HG02885 (cell line): ENCODE measurements at regions not wholly inside any gene's neighbourhood (a gene's known extent, or its start where the extent isn't known, plus 50 kb on each side); places are given as distances from the start of the nearest gene placed in this dataset.
A peak's percentile ranks its signal among the peaks of the same experiment; 100 is the strongest.

Experiments
- ATAC-seq: cut with Tn5 transposase; IDR thresholded peaks from one replicate; pipeline ENCODE4 v1.9.1; 2021; ENCODE audit warnings: mild to moderate bottlenecking; ENCODE audit not compliant: unreplicated experiment, poor library complexity

GRCh38 chr3:82957079-82957478 lies 1195.6 kb upstream of the GBE1 start:
- no peak for ATAC-seq

- ATAC-seq: no peak
These were observed 1193.0 kb upstream of the GBE1 start for GRCh38 chr3:82954486-82954885.

GRCh38 chr3:82942041-82942440 lies 1180.6 kb upstream of the GBE1 start:
- peak; percentile 68 for ATAC-seq

GRCh38 chr3:82940124-82940523 lies 1178.7 kb upstream of the GBE1 start:
- no peak for ATAC-seq

DNA sequence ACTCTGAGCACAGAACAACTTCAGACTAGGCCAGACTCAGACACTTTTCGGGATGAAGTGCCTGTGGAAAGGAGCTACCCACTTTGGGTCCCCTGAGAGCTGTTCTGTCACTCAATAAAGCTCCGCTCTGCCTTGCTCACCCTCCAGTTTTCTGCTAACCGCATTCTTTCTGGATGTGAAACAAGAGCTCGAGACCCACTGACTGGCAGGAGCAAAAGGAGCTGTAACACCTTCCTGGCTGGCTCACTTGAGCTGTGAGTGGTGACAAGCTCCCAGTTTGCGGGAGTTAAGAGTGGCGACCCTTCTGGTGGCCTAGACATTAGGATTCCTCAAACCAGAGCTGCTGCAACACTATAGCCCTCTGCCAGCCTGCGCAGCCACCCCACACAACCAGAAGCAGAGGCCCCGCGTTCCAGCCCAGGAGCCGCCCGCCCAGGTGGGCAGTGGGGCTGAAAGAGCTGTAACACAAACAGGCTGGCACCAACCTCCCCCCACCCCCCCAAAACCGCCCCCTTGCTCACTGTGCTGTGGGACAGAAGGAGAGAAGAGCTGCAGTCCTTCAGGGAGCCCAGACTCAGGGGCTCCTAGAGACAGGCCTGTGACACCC lies 1178.1 kb upstream of the GBE1 start:
- no peak for ATAC-seq

DNA sequence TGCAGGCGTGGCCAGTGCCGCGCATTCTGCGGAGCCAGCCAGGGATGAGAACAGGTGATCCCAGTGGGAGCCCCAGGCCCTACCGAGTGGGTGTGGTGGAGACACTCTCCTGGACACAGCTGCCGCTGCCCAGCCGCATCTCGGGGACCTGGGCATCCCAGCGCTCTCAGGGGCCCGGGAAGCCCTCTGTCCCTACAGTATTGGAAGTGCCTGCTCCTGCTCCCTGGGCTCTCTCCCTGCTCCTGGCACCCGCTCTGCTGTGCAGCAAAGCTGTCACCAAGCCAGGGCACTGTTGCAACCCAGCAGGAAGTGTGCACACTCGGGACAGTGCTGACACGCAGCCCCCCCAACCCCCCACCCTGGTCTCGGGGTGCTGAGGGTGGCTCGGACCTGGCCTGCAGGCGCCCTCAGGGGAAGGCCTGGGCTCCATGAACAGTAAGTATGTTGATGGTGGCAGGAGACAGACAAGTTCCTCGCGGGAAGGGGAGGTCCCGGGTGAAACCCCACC lies 1177.4 kb upstream of the GBE1 start:
- no peak for ATAC-seq

DNA sequence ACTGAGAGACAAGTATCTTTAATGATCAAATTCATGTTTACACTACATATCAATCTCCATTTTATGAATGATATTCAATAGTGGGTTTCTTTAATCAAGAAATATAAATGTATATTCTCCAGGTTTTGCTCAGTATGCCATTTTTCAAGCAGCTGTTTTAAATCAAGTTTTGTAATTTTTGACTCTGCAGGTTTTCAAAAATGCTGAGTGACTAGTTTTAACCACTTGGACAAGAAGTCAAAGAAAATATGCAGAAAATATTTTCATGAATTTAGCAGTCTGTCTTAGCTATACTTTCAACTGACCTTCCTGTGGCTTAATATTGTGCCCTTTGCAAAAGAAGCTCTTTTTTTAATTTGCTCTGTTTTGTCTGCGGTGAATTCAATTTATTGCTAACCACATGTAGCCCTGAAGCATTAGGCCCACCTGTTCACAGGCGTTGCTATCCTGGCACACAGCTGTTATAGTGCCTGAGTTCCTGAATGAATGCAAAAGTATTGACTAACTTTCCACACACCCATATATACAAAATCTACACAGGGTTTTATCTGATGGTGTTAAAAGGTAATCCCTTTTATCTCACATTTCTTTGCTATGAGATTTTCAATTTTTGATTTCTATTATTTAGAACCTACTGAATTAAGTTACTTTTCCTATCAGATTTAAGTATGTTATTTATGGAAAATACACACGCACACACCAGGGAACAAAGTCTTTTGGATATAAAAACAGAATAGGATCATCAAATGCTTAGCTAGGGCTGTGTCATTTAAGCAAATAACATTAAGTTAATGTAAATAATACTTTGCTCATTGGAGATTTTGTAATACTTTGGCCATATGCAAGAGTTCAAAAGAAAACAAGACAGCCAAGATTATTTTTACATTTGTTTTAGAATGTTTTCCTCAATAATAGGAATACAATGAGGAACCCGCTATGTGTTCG lies 1166.1 kb upstream of the GBE1 start:
- ATAC-seq: no peak

DNA sequence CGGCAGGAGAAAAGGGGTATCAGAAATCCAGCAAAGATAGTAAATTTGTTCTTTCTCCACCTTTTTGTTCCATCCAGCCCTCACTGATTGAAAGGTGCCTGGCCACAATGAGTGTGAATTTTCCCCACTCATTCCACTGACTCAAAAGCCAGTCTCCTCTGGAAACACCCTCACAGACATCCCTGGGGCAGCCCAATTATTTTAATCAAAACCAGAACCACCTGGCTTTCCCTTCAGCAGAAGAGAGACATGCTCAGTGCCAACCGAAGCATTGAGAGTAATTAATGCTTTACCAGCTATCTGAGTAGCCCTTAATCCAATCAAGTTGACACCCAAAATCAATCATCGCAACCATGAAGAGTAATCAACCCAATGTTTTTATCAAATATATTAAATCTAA lies 1129.6 kb upstream of the GBE1 start:
- ATAC-seq: no peak

- ATAC-seq: no peak
These were observed 1121.6 kb upstream of the GBE1 start for GRCh38 chr3:82883072-82883471.

GRCh38 chr3:82875401-82875800 lies 1114.0 kb upstream of the GBE1 start:
- ATAC-seq: no peak

- no peak for ATAC-seq
These were observed 1078.4 kb upstream of the GBE1 start for GRCh38 chr3:82839871-82840270.

DNA sequence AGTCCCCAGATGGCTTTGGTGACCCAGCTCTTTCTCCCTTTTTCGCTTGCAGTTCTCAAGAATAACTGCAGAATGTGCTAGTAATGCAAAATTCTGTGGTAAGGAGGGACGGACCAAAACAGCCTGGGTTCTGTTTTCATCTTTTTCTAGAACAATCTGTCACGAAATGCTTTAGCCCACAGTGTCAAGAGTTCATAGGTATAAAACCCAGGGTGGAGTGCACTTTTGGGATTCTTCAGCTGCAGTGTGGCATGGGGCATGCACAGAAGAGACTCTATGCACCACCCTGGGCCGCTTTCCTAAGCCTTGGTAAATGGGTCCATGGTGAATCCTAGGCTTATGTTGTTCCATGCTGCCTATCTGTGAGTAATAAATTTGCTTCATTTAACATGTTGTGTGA lies 1072.7 kb upstream of the GBE1 start:
- no peak for ATAC-seq

DNA sequence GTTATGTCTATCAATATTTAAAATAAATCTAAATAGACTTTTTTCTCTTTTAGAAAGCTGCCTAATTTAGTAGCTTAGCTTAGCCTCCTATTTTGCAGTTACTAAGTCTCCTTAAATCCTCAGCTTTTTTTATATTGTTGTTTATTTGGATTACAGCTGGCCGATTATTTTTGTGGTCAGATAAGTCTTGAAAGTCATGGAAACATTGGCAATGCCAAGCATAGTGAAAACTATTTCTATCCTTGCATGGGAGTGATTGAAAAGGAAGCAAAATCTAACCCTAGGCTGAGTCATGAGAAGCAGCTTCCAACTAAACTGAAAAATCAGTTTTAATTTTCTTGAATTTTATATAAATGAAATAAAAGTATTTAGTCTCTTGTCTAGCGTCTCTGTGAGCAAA lies 1063.0 kb upstream of the GBE1 start:
- no peak for ATAC-seq

DNA sequence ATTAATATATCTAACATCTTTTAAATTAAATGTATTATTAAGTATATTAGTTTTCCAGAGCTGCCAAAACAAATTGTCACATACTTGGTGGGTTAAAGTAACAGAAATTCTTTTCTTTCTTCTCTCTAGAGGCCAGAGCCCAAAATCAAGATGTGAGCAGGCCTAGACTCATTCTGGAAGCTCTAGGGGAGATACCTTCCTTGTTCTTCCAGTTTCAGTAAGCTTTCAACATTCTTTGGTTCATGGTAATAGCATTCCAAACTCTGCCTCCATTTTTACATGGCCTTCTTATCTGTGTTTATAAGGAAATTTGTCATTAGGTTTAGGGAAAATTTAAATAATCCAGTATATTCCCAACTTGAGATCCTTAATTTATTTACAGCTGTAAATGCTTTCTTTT lies 1054.6 kb upstream of the GBE1 start:
- no peak for ATAC-seq

GRCh38 chr3:82815417-82816058 lies 1054.1 kb upstream of the GBE1 start:
- no peak for ATAC-seq

DNA sequence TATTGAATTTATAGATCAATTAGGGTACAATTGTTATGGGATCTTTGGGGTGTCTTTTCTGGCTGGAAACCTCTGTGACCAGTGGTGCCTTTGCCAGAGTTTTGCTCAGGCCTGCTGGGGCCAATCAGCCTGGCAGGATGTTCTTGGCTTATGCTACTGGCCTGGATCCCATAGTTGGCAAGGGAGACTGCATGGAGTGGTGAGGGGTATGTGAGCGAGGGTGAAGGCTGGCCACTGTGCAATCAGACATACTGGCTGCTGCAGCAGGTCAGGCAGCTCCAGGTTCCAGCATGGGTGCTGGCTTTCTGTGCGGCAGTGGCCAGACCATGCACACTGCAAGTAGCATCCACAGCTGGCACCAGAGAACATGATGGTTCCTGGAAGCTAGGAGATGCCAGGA lies 1053.2 kb upstream of the GBE1 start:
- ATAC-seq: no peak

- no peak for ATAC-seq
These were observed 1046.3 kb upstream of the GBE1 start for GRCh38 chr3:82807781-82808180.

- ATAC-seq: no peak
These were observed 1041.1 kb upstream of the GBE1 start for GRCh38 chr3:82802501-82802900.

- ATAC-seq: no peak
These were observed 1038.8 kb upstream of the GBE1 start for GRCh38 chr3:82800248-82800647.

DNA sequence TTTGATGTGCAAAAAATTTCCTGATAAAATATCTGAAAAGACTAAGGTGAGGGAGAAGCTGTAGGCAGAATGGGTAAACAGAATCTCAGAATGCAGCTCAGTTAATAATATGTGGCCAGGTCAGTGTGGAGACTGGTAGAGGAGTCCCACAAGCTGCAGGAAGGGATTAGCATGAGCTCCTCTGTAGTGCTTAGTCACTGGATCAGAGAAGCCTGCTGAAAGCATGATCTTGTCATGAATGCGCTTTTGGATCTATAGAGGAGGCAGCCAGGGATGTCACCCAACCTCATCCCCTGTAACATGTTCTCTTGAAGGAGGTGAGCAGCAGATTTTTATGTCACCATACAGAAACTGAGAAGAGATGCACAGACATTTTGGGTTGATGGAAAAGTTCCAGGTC lies 1035.3 kb upstream of the GBE1 start:
- ATAC-seq: no peak

GRCh38 chr3:82791241-82791640 lies 1029.8 kb upstream of the GBE1 start:
- ATAC-seq: no peak
